ENCODE measurements at regions not wholly inside any gene's neighbourhood (a gene's known extent, or its start where the extent isn't known, plus 50 kb on each side); places are given as distances from the start of the nearest gene placed in this dataset.
"Not testable (repeated sequence)": the region's sequence is repeated elsewhere in the genome, so short reads cannot be mapped to it uniquely, and the experiment has no call there.

GRCh38 chr2:89883624-89884023 is 1192.2 kb downstream of the RPIA start:
- TF ChIP-seq POLR2AphosphoS5 (IDR thresholded peaks at IDR 0.05; ENCODE audit: borderline replicate concordance, low read depth, low read length); EZH2 (IDR thresholded peaks at IDR 0.05); FOXP2 (optimal IDR thresholded peaks at IDR 0.05; ENCODE audit: control extremely low read depth, extremely low read length, insufficient read depth): not testable (repeated sequence)

All from SK-N-MC (cell line).